ENCODE measurements at regions not wholly inside any gene's neighbourhood (a gene's known extent, or its start where the extent isn't known, plus 50 kb on each side); places are given as distances from the start of the nearest gene placed in this dataset.

GRCh38 chr4:187183346-187183745 lies 459.7 kb upstream of the FAT1 start:
- no peak for TF ChIP-seq CTCF (IDR thresholded peaks at IDR 0.05)
- no peak for TF ChIP-seq POLR2A (IDR thresholded peaks at IDR 0.05)
